ENCODE measurements at regions not wholly inside any gene's neighbourhood (a gene's known extent, or its start where the extent isn't known, plus 50 kb on each side); places are given as distances from the start of the nearest gene placed in this dataset.

- Mint-ChIP-seq H3K4me3 (ENCODE audit: unreplicated experiment) (no peak overlapping the region), H3K36me3 (ENCODE audit: low read depth, unreplicated experiment) (no peaks in the 10 kb centered on the region), H3K9me3 (ENCODE audit: unreplicated experiment) (no peaks in the 10 kb centered on the region), H3K27me3 (ENCODE audit: unreplicated experiment) (peaks cover 2% of the 10 kb centered on the region), H3K27ac (ENCODE audit: unreplicated experiment) (no peak overlapping the region), H3K4me1 (ENCODE audit: unreplicated experiment) (peaks cover 5% of the 10 kb centered on the region)
- no peak for DNase-seq (ENCODE audit: low spot score)
- no peak for TF ChIP-seq CTCF (IDR thresholded peaks at IDR 0.05; ENCODE audit: unreplicated experiment)
These were observed 1064.2 kb upstream of the FAM98A start for GRCh38 chr2:34663314-34663713.

GRCh38 chr2:34660741-34661140, 1061.6 kb upstream of the FAM98A start:
- Mint-ChIP-seq H3K27me3 (ENCODE audit: unreplicated experiment) (no peaks in the 10 kb centered on the region), H3K4me3 (ENCODE audit: unreplicated experiment) (no peak overlapping the region), H3K36me3 (ENCODE audit: low read depth, unreplicated experiment) (no peaks in the 10 kb centered on the region)

GRCh38 chr2:34656632-34657031, 1057.5 kb upstream of the FAM98A start:
- no peak for DNase-seq (ENCODE audit: low spot score)
- Mint-ChIP-seq H3K27ac (ENCODE audit: unreplicated experiment) (no peak overlapping the region), H3K4me1 (ENCODE audit: unreplicated experiment) (no peaks in the 10 kb centered on the region), H3K36me3 (ENCODE audit: low read depth, unreplicated experiment) (no peaks in the 10 kb centered on the region), H3K9me3 (ENCODE audit: unreplicated experiment) (peaks cover 4% of the 10 kb centered on the region), H3K27me3 (ENCODE audit: unreplicated experiment) (no peaks in the 10 kb centered on the region), H3K4me3 (ENCODE audit: unreplicated experiment) (no peak overlapping the region)
- no peak for TF ChIP-seq CTCF (IDR thresholded peaks at IDR 0.05; ENCODE audit: unreplicated experiment)

More at GRCh38 chr2:34660741-34661140, 1061.6 kb upstream of the FAM98A start:
- DNase-seq (ENCODE audit: low spot score) = no peak
- no peak for TF ChIP-seq CTCF (IDR thresholded peaks at IDR 0.05; ENCODE audit: unreplicated experiment)
- Mint-ChIP-seq H3K27ac (ENCODE audit: unreplicated experiment) (no peak overlapping the region), H3K9me3 (ENCODE audit: unreplicated experiment) (no peaks in the 10 kb centered on the region), H3K4me1 (ENCODE audit: unreplicated experiment) (no peaks in the 10 kb centered on the region)

GRCh38 chr2:34652636-34653035, 1053.5 kb upstream of the FAM98A start:
- Mint-ChIP-seq H3K36me3 (ENCODE audit: low read depth, unreplicated experiment) (no peaks in the 10 kb centered on the region), H3K9me3 (ENCODE audit: unreplicated experiment) (peaks cover 4% of the 10 kb centered on the region), H3K4me1 (ENCODE audit: unreplicated experiment) (no peaks in the 10 kb centered on the region), H3K27me3 (ENCODE audit: unreplicated experiment) (no peaks in the 10 kb centered on the region), H3K27ac (ENCODE audit: unreplicated experiment) (no peak overlapping the region), H3K4me3 (ENCODE audit: unreplicated experiment) (no peak overlapping the region)
- DNase-seq (ENCODE audit: low spot score) = peak; percentile 8
- TF ChIP-seq CTCF (IDR thresholded peaks at IDR 0.05; ENCODE audit: unreplicated experiment) = no peak

- Mint-ChIP-seq H3K9me3 (ENCODE audit: unreplicated experiment) (no peaks in the 10 kb centered on the region), H3K36me3 (ENCODE audit: low read depth, unreplicated experiment) (no peaks in the 10 kb centered on the region), H3K4me1 (ENCODE audit: unreplicated experiment) (no peaks in the 10 kb centered on the region), H3K27me3 (ENCODE audit: unreplicated experiment) (no peaks in the 10 kb centered on the region), H3K4me3 (ENCODE audit: unreplicated experiment) (no peak overlapping the region), H3K27ac (ENCODE audit: unreplicated experiment) (no peak overlapping the region)
- no peak for TF ChIP-seq CTCF (IDR thresholded peaks at IDR 0.05; ENCODE audit: unreplicated experiment)
- no peak for DNase-seq (ENCODE audit: low spot score)
These were observed 1047.8 kb upstream of the FAM98A start for GRCh38 chr2:34646901-34647300.
